ENCODE measurements at regions not wholly inside any gene's neighbourhood (a gene's known extent, or its start where the extent isn't known, plus 50 kb on each side); places are given as distances from the start of the nearest gene placed in this dataset.

DNA sequence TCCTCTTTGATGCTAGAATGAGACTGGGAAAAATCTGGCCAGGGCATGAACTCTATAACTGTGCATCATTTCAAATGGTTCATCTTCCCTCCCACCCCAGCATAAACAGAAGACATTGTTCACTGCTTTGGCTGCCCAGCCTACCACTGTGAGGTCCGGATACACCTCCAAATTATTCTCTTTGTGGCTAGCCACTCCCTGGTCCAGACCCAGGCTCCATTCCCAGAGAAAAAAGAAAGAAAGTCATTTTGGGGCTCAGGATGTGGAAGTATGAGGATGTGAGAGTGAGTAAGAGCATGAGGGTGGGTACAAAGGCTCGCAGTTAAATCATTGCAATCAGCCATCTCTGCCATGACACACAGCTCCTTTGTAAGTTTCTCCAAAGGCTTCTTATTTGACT lies 559.2 kb downstream of the PSAT1 start:
- Histone ChIP-seq H3K27ac (no peak overlapping the region), H3K4me3 (no peak overlapping the region), H3K36me3 (no peaks in the 10 kb centered on the region), H3K27me3 (no peaks in the 10 kb centered on the region), H3K4me1 (no peaks in the 10 kb centered on the region), H3K9me3 (no peaks in the 10 kb centered on the region)
- intact Hi-C loops (cut with DNase I): no loop called here
- TF ChIP-seq, protein P1, sequence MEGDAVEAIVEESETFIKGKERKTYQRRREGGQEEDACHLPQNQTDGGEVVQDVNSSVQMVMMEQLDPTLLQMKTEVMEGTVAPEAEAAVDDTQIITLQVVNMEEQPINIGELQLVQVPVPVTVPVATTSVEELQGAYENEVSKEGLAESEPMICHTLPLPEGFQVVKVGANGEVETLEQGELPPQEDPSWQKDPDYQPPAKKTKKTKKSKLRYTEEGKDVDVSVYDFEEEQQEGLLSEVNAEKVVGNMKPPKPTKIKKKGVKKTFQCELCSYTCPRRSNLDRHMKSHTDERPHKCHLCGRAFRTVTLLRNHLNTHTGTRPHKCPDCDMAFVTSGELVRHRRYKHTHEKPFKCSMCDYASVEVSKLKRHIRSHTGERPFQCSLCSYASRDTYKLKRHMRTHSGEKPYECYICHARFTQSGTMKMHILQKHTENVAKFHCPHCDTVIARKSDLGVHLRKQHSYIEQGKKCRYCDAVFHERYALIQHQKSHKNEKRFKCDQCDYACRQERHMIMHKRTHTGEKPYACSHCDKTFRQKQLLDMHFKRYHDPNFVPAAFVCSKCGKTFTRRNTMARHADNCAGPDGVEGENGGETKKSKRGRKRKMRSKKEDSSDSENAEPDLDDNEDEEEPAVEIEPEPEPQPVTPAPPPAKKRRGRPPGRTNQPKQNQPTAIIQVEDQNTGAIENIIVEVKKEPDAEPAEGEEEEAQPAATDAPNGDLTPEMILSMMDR (IDR thresholded peaks at IDR 0.05): no peak
- DNase-seq: no peak
- no peak for ATAC-seq

DNA sequence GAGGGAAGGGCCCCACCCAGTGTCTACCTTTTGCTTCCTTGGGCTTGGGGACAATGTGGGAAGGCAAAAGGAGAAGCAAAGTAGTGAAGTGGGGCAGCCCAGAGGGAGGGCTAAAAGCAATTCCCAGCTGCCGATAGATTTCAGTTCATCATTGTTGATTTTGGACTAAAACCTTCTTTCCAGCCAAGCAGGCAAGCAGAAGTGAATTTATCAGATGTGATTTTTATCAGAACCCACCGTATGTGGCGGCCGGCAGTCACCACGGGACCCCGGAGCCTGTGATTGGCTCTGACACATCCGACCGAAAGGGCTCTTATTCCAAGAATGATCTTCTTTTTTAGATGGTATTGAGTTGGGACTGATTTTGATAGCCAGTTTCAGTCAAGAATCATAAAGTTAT lies 559.9 kb downstream of the PSAT1 start:
- DNase-seq: no peak
- intact Hi-C loops (cut with DNase I): no loop called here
- no peaks in the 10 kb centered on the region for H3K36me3 ChIP-seq
- H3K27ac ChIP-seq: no peak overlapping the region
- H3K9me3 ChIP-seq: no peaks in the 10 kb centered on the region
- no peak overlapping the region for H3K4me3 ChIP-seq
- TF ChIP-seq, protein P1 (IDR thresholded peaks at IDR 0.05): no peak
- no peaks in the 10 kb centered on the region for H3K4me1 ChIP-seq
- ATAC-seq: no peak
- no peaks in the 10 kb centered on the region for H3K27me3 ChIP-seq

DNA sequence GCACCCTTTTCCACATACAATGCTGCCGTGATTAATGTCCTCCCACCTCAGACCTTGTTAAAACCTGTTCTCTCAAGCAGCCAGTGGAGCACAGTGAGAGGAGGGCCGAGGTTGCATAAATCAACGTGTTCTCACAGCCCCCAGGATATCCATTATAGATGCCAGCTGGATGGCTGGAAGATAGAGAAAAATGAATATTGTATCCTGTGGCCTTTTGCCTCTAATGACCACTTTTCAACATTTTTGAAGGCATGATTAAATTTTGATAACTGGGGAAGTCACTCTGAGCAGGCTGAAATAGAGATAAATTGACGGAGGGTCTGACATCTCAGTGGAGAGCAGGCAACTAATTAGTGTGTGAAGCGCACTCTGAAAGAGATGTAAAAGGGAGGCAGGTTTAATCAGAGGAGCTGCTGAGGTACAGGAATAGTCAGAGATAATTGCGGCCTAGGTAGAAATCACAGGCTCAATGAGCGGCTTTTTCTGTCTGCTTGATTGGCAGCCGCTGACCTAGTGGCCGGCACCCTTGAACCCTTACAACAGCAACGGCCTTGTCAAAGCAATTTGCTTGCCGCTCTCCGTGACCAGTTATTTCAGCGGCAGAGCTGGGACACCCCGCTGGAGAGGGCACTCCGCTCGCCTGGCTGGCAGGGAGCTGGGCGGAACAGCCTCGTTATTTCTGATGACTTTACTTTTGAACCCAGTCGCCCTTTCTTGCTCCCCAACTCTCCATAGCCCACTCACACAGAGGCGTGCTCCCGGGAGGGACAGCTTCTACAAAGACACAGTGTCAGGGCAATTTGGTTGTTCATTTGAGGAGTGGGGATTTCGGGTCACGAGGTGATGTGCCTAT lies 560.7 kb downstream of the PSAT1 start:
- intact Hi-C loops (cut with DNase I): no loop called here
- no peaks in the 10 kb centered on the region for H3K27me3 ChIP-seq
- DNase-seq: no peak
- H3K9me3 ChIP-seq: no peaks in the 10 kb centered on the region
- H3K36me3 ChIP-seq: no peaks in the 10 kb centered on the region
- no peaks in the 10 kb centered on the region for H3K4me1 ChIP-seq
- H3K4me3 ChIP-seq: no peak overlapping the region
- no peak for ATAC-seq
- TF ChIP-seq, protein P1 (IDR thresholded peaks at IDR 0.05): no peak
- no peak overlapping the region for H3K27ac ChIP-seq

DNA sequence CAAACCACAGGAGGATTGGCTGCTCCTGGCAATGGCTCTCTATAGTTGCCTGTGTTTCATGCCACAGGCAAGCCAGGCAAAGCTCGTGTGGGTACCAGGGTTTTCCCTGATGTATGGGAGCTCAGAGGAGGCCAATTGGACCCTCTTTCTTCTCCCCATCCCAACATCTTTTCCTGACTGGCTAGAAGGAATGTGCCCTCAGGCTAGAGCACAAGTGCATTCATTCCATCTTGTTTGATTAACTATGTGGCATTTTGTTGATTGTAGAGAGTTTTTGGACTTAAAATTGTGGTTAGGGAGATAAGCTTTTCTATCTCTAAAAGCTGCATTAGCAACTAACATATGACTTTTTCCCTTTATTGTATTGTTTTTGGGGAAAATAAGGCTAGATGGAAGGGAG lies 561.3 kb downstream of the PSAT1 start:
- intact Hi-C loops (cut with DNase I): no loop called here
- Histone ChIP-seq H3K27me3 (no peaks in the 10 kb centered on the region), H3K36me3 (no peaks in the 10 kb centered on the region), H3K9me3 (no peaks in the 10 kb centered on the region), H3K27ac (no peak overlapping the region), H3K4me3 (no peak overlapping the region), H3K4me1 (no peaks in the 10 kb centered on the region)
- DNase-seq (no peak), ATAC-seq (no peak)
- TF ChIP-seq, protein P1 (IDR thresholded peaks at IDR 0.05): no peak

DNA sequence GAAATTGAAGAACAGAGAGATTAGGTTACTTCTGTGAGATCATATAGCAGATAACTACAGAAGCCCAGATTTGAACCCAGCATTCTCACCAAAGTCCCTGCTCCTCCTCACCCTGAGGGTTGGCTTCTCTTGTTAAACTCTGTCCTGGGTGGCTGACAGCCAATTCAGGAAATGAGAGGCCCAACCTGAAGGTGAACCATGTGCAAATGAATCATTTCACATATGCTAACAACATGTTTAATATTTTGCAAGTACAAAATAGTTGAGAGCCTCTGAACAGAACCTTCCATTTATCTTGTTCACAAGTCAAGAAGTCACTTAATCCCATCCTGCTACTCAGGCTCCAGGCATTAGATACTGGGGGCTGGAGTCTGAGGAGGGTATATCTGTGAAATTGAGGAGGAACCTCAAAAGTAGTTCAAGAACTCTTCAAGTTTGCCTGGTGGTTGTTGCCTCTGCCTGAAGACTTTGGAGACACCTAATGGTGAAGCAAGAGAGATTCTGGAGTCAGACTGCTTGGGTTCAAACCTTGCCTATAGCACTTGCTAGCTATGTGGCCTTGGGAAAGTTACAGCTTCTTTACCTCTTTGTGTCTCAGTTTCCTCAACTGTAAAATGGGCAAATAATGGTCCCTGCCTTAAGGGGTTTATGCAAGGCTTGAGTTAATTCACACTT lies 564.0 kb downstream of the PSAT1 start:
- TF ChIP-seq, protein P1 (IDR thresholded peaks at IDR 0.05): no peak
- H3K9me3 ChIP-seq: no peaks in the 10 kb centered on the region
- ATAC-seq (no peak), DNase-seq (no peak)
- H3K27me3 ChIP-seq: no peaks in the 10 kb centered on the region
- H3K27ac ChIP-seq: no peak overlapping the region
- no peak overlapping the region for H3K4me3 ChIP-seq
- intact Hi-C loops (cut with DNase I): no loop called here
- no peaks in the 10 kb centered on the region for H3K4me1 ChIP-seq
- no peaks in the 10 kb centered on the region for H3K36me3 ChIP-seq

Measured in upper lobe of right lung (tissue), 1 donor.